IgD-negative memory B cell (primary cell): ENCODE measurements at regions not wholly inside any gene's neighbourhood (a gene's known extent, or its start where the extent isn't known, plus 50 kb on each side); places are given as distances from the start of the nearest gene placed in this dataset.
"Not testable (repeated sequence)": the region's sequence is repeated elsewhere in the genome, so short reads cannot be mapped to it uniquely, and the experiment has no call there.

ENCODE experiments used
- H3K27ac Mint-ChIP-seq, 3 donors: one replicate each; pipeline ENCODE4 v1.8.0; 2020 to 2022; ENCODE audit warnings: mild to moderate bottlenecking in 3 of 3, mixed read lengths in 3 of 3, moderate library complexity in 1 of 3
- H3K27me3 Mint-ChIP-seq: one replicate; pipeline ENCODE4 v1.8.0; 2021; ENCODE audit warnings: mixed read lengths
- H3K36me3 Mint-ChIP-seq: one replicate; pipeline ENCODE4 v1.8.0; 2020; ENCODE audit warnings: mild to moderate bottlenecking, mixed read lengths
- H3K4me1 Mint-ChIP-seq, 3 donors: one replicate each; pipeline ENCODE4 v1.8.0; 2020 to 2022; ENCODE audit warnings: mixed read lengths in 3 of 3, mild to moderate bottlenecking in 1 of 3
- H3K4me3 Mint-ChIP-seq, 4 donors: one replicate each; pipeline ENCODE4 v1.8.0; 2020 to 2022; ENCODE audit warnings: mild to moderate bottlenecking in 4 of 4, mixed read lengths in 4 of 4, moderate library complexity in 3 of 4
- H3K9me3 Mint-ChIP-seq, 3 donors: one replicate each; pipeline ENCODE4 v1.8.0; 2020 to 2021; ENCODE audit warnings: mixed read lengths in 3 of 3, mild to moderate bottlenecking in 1 of 3

- Mint-ChIP-seq H3K36me3 (no peaks in the 10 kb centered on the region), H3K4me3 (no peak overlapping the region), H3K4me1 (no peaks in the 10 kb centered on the region), H3K27me3 (no peaks in the 10 kb centered on the region), H3K27ac (no peak overlapping the region), H3K9me3 (peaks cover 3 to 8% (median 3%) of the 10 kb centered on the region in 3 donors)
These were observed 507.1 kb downstream of the BRINP3 start for GRCh38 chr1:189970331-189971230.

DNA sequence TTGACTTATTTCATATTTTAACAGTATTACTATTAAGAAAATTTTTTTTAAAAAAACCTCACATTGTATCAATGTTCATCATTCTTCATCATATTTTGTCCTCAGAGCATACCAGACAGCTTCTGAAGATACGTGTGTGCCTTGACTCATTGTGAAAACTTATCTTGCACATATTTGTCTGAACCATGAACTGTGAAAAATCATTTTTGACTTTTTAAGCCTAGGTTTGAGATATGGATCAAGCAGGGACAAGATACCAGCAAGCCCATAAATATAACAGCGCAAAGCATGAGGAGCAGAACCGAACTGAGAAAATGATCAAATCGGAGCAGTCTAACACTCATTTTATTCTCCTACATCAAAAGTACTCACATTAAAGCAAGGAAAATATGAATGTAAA, 506.0 kb downstream of the BRINP3 start:
- Mint-ChIP-seq H3K4me1 (no peaks in the 10 kb centered on the region), H3K36me3 (peaks cover 1% of the 10 kb centered on the region), H3K27me3 (no peaks in the 10 kb centered on the region), H3K4me3 (no peak overlapping the region), H3K9me3 (peaks cover 4 to 12% (median 4%) of the 10 kb centered on the region in 3 donors), H3K27ac (no peak overlapping the region)

DNA sequence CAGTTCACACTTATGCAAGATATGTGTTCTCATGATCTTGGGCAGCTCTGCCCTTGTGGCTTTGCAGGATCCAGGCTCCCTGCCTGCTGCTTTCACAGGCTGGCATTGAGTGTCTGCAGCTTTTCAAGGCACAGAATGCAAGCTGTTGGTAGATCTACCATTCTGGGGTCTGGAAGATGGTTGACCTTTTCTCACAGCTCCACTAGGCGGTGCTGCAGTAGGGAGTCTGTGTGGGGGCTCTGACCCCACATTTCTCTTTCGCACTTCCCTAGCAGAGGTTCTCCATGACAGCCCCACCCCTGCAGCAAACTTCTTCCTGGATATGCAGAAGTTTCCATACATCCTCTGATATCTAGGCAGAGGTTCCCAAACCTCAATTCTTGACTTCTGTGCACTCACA, 500.5 kb downstream of the BRINP3 start:
- Mint-ChIP-seq H3K27me3 (no peaks in the 10 kb centered on the region), H3K9me3 (peaks cover 5 to 25% (median 14%) of the 10 kb centered on the region in 3 donors), H3K4me3 (no peak overlapping the region), H3K27ac (no peak overlapping the region), H3K4me1 (no peaks in the 10 kb centered on the region), H3K36me3 (peaks cover 2% of the 10 kb centered on the region)

- Mint-ChIP-seq H3K4me1 (no peaks in the 10 kb centered on the region), H3K27me3 (no peaks in the 10 kb centered on the region), H3K9me3 (peaks cover 5 to 8% (median 7%) of the 10 kb centered on the region in 3 donors), H3K27ac (no peak overlapping the region), H3K36me3 (no peaks in the 10 kb centered on the region), H3K4me3 (no peak overlapping the region)
These were observed 494.3 kb downstream of the BRINP3 start for GRCh38 chr1:189983166-189983890.

DNA sequence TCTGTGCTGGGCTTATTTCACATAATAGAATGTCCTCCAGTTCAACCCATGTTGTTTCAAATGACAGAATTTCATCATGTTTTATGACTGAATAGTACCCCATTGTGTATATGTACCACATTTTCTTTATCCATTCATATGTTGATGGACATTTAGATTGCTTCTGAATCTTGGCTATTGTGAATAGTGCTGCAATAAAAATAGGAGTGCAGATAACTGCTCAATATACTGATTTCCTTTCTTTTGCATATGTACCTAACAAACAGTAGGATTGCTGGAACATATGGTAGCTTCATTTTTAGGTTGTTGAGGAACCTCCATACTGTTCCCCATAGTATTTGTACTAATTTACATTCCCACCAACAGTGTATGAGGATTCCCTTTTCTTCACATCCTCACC, 491.1 kb downstream of the BRINP3 start:
- H3K36me3 Mint-ChIP-seq = no peaks in the 10 kb centered on the region
- peaks cover 0 to 10% (median 7%) of the 10 kb centered on the region in 3 donors for H3K9me3 Mint-ChIP-seq
- H3K4me1 Mint-ChIP-seq = no peaks in the 10 kb centered on the region
- H3K4me3 Mint-ChIP-seq = no peak overlapping the region
- no peak overlapping the region for H3K27ac Mint-ChIP-seq
- no peaks in the 10 kb centered on the region for H3K27me3 Mint-ChIP-seq

- Mint-ChIP-seq H3K9me3 (peaks cover 0 to 15% (median 9%) of the 10 kb centered on the region in 3 donors), H3K27ac (no peak overlapping the region), H3K36me3 (no peaks in the 10 kb centered on the region)
These were observed 490.2 kb downstream of the BRINP3 start for GRCh38 chr1:189987509-189987908.

DNA sequence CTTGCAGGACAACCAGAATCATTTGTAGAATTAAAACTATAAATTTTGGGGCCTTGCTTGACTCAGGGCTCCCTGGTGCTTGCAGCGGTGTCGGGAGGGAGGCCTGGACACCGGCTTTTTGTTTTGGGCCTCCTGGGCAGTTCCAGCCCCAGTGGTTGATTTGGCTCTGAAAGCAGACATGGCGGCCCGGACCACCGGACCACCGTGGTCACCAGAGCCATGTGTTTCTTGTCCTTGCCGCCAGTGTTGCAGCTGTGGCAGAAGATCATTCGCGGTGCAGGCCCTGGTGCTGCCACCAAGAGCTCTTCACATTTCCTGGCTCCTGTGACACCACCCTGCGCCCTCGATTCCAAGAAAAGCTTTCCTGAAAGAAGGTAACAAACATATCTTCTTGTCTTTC, 484.8 kb downstream of the BRINP3 start:
- no peak overlapping the region for H3K27ac Mint-ChIP-seq
- H3K27me3 Mint-ChIP-seq = no peaks in the 10 kb centered on the region
- H3K36me3 Mint-ChIP-seq = no peaks in the 10 kb centered on the region
- peaks cover 4 to 20% (median 7%) of the 10 kb centered on the region in 3 donors for H3K9me3 Mint-ChIP-seq
- H3K4me3 Mint-ChIP-seq = no peak overlapping the region
- H3K4me1 Mint-ChIP-seq = no peaks in the 10 kb centered on the region

More at GRCh38 chr1:189987509-189987908, 490.2 kb downstream of the BRINP3 start:
- H3K4me1 Mint-ChIP-seq = no peaks in the 10 kb centered on the region
- no peak overlapping the region for H3K4me3 Mint-ChIP-seq
- no peaks in the 10 kb centered on the region for H3K27me3 Mint-ChIP-seq

DNA sequence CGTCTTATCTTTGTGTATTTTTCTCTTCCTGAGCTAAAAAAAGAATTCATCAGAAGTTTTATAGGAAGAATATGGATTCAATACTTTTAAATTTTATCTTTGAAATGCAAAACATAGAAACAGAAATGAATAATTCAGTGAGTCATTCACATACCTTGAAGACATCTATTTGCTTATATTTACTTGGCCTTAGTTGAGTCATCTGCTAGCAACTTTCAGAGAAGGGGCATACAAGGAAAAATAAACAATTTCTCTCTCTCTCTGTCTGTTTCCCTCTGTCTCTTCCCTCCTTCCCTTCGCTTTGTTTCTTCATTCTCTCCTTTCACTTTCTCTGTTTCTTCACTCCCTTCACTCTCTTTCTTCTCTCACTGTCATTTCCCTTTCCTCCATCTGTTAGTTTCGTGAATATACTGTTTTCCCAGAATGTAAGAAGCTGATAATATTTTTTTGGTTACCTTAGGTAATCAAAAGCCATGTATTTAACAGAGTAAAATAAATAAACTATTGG, 477.2 kb downstream of the BRINP3 start:
- Mint-ChIP-seq H3K9me3 (peaks cover 0 to 4% (median 2%) of the 10 kb centered on the region in 3 donors), H3K27ac (no peak overlapping the region), H3K27me3 (no peaks in the 10 kb centered on the region), H3K4me3 (no peak overlapping the region), H3K4me1 (no peaks in the 10 kb centered on the region), H3K36me3 (no peaks in the 10 kb centered on the region)

DNA sequence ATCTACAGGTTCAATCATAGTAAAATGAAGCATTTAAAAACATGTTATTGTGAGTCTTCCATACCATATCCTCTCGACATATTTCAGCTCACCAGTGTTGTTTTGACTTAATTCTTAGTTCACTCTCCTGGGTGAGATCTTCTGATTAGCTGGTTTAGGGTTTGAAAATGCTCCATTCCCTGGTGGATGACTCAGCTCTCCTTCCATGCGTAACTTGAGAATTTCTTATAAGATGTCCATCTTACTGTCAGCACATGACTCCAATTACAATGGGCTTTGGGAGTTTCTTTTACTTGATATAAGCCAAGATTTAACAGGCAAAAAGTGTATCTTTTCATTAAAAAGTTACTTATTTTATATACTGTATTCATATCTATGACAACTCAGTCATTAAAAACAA, 476.5 kb downstream of the BRINP3 start:
- Mint-ChIP-seq H3K27ac (no peak overlapping the region), H3K4me3 (no peak overlapping the region), H3K36me3 (no peaks in the 10 kb centered on the region), H3K4me1 (no peaks in the 10 kb centered on the region), H3K9me3 (peaks cover 2 to 4% (median 3%) of the 10 kb centered on the region in 3 donors), H3K27me3 (no peaks in the 10 kb centered on the region)

- Mint-ChIP-seq H3K4me3 (no peak overlapping the region), H3K9me3 (peaks cover 1 to 3% (median 2%) of the 10 kb centered on the region in 3 donors), H3K27me3 (no peaks in the 10 kb centered on the region), H3K36me3 (no peaks in the 10 kb centered on the region), H3K27ac (no peak overlapping the region), H3K4me1 (no peaks in the 10 kb centered on the region)
These were observed 474.3 kb downstream of the BRINP3 start for GRCh38 chr1:190003376-190003775.

- Mint-ChIP-seq H3K27me3 (no peaks in the 10 kb centered on the region), H3K27ac (no peak overlapping the region), H3K36me3 (no peaks in the 10 kb centered on the region), H3K4me3 (no peak overlapping the region), H3K9me3 (peaks cover 2 to 19% (median 4%) of the 10 kb centered on the region in 3 donors), H3K4me1 (no peaks in the 10 kb centered on the region)
These were observed 466.1 kb downstream of the BRINP3 start for GRCh38 chr1:190011585-190011984.

- H3K36me3 Mint-ChIP-seq = not testable (repeated sequence)
These were observed 458.5 kb downstream of the BRINP3 start for GRCh38 chr1:190019151-190019550.

GRCh38 chr1:190019717-190020116, 457.9 kb downstream of the BRINP3 start:
- H3K27me3 Mint-ChIP-seq = no peaks in the 10 kb centered on the region
- H3K4me1 Mint-ChIP-seq = no peaks in the 10 kb centered on the region
- no peak overlapping the region for H3K4me3 Mint-ChIP-seq
- H3K36me3 Mint-ChIP-seq = no peaks in the 10 kb centered on the region
- H3K27ac Mint-ChIP-seq = no peak overlapping the region
- peaks cover 2 to 6% (median 4%) of the 10 kb centered on the region in 3 donors for H3K9me3 Mint-ChIP-seq

More at GRCh38 chr1:190019151-190019550, 458.5 kb downstream of the BRINP3 start:
- not testable (repeated sequence) for H3K4me1 Mint-ChIP-seq, H3K4me3 Mint-ChIP-seq, H3K27ac Mint-ChIP-seq, H3K9me3 Mint-ChIP-seq, H3K27me3 Mint-ChIP-seq

DNA sequence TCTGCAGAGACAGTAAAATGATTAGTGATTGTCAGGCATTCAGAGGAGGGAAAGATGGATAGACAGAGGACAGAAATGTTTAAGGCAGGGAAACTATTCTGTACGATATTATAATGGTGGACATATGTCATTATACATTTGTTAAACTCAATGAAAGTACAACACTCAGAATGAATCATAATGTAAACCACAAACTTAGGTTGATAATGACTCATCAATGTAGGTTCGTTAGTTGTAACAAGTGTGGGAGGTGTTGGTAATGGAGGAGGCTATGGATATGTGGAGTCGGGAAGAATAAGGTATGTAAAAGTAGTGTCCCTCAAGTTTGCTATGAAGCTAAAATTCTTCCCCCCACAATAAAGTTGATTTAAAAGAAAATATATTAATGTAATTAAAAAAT, 455.0 kb downstream of the BRINP3 start:
- Mint-ChIP-seq H3K4me1 (no peaks in the 10 kb centered on the region), H3K9me3 (peaks cover 0 to 4% (median 2%) of the 10 kb centered on the region in 3 donors), H3K27me3 (no peaks in the 10 kb centered on the region), H3K4me3 (no peak overlapping the region), H3K27ac (no peak overlapping the region), H3K36me3 (no peaks in the 10 kb centered on the region)

GRCh38 chr1:190029441-190029840, 448.2 kb downstream of the BRINP3 start:
- peaks cover 0 to 4% (median 1%) of the 10 kb centered on the region in 3 donors for H3K9me3 Mint-ChIP-seq
- no peak overlapping the region for H3K27ac Mint-ChIP-seq
- H3K4me1 Mint-ChIP-seq = no peaks in the 10 kb centered on the region
- H3K4me3 Mint-ChIP-seq = no peak overlapping the region
- no peaks in the 10 kb centered on the region for H3K36me3 Mint-ChIP-seq
- no peaks in the 10 kb centered on the region for H3K27me3 Mint-ChIP-seq
